Loucy (cell line): ENCODE measurements at regions not wholly inside any gene's neighbourhood (a gene's known extent, or its start where the extent isn't known, plus 50 kb on each side); places are given as distances from the start of the nearest gene placed in this dataset.

ENCODE experiments used
- EZH2phosphoT487 ChIP-seq: fragments of 200-600 bp; IDR thresholded peaks from 2 replicates; pipeline ENCODE4 v1.6.1; 2018; ENCODE audit warnings: antibody characterized with exemption, mild to moderate bottlenecking, moderate library complexity, borderline replicate concordance
- TF ChIP-seq, protein P1 (sequence below): fragments of 200-600 bp; sonication (generic); conservative IDR thresholded peaks from 2 replicates; pipeline ENCODE4 v1.5.1; 2014; ENCODE audit warnings: mild to moderate bottlenecking, antibody characterized with exemption, low read length

DNA sequence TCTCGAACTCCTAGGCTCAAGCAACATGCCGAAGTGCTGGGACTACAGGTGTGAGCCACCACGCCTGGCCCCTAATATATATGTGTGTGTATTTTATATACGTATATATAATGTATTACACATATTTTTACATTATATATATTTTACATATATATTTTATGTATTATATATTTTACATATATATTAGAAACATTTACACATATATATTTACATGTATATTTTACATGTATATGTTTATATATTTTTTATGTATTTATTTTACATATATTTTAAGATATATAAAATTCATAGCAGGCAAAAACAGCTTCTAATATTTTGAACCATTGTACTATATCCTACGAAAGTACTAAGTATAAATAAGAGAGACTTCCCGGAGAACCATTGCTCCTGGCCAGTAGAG, 455.1 kb downstream of the XYLT1 start:
- TF ChIP-seq, protein P1, sequence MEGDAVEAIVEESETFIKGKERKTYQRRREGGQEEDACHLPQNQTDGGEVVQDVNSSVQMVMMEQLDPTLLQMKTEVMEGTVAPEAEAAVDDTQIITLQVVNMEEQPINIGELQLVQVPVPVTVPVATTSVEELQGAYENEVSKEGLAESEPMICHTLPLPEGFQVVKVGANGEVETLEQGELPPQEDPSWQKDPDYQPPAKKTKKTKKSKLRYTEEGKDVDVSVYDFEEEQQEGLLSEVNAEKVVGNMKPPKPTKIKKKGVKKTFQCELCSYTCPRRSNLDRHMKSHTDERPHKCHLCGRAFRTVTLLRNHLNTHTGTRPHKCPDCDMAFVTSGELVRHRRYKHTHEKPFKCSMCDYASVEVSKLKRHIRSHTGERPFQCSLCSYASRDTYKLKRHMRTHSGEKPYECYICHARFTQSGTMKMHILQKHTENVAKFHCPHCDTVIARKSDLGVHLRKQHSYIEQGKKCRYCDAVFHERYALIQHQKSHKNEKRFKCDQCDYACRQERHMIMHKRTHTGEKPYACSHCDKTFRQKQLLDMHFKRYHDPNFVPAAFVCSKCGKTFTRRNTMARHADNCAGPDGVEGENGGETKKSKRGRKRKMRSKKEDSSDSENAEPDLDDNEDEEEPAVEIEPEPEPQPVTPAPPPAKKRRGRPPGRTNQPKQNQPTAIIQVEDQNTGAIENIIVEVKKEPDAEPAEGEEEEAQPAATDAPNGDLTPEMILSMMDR, result no peak
- TF ChIP-seq EZH2phosphoT487, result no peak
